Activated B cell treated with CpG ODN at 0.5 μM for 24 hours (primary cell): ENCODE measurements at regions not wholly inside any gene's neighbourhood (a gene's known extent, or its start where the extent isn't known, plus 50 kb on each side); places are given as distances from the start of the nearest gene placed in this dataset.

ENCODE experiments used
- ATAC-seq: fragments of 200-7000 bp; cut with Tn5 transposase; one replicate; pipeline ENCODE4 v1.10.0; 2021; ENCODE audit warnings: low read depth, mild to moderate bottlenecking, moderate library complexity
- CTCF ChIA-PET: fragments of 350-600 bp; sonication (Branson Sonifier 250); formaldehyde crosslinking; loops from one replicate; lab custom pipeline; 2021; ENCODE audit warnings: antibody characterized with exemption; lab: Charles Lee
- POLR2A ChIA-PET: fragments of 350-600 bp; sonication (Branson Sonifier 250); formaldehyde crosslinking; loops from one replicate; lab custom pipeline; 2021; ENCODE audit warnings: antibody characterized with exemption; lab: Charles Lee
- DNase-seq: peaks from one replicate; pipeline ENCODE4 v3.0.0; 2022
- H3K27ac Mint-ChIP-seq: one replicate; pipeline ENCODE4 v1.8.0; 2020; ENCODE audit warnings: mixed read lengths
- H3K27me3 Mint-ChIP-seq: one replicate; pipeline ENCODE4 v1.8.0; 2021; ENCODE audit warnings: mixed read lengths
- H3K36me3 Mint-ChIP-seq: one replicate; pipeline ENCODE4 v1.8.0; 2021; ENCODE audit warnings: low read depth, mixed read lengths
- H3K4me1 Mint-ChIP-seq: one replicate; pipeline ENCODE4 v1.8.0; 2021; ENCODE audit warnings: mixed read lengths
- H3K4me3 Mint-ChIP-seq: one replicate; pipeline ENCODE4 v1.8.0; 2020; ENCODE audit warnings: mild to moderate bottlenecking, mixed read lengths
- H3K9me3 Mint-ChIP-seq: one replicate; pipeline ENCODE4 v1.8.0; 2020; ENCODE audit warnings: mixed read lengths
- CTCF ChIP-seq: fragments of 200-600 bp; IDR thresholded peaks from one replicate; pipeline ENCODE4 v1.8.0; 2022; ENCODE audit warnings: antibody characterized with exemption, mild to moderate bottlenecking
- intact Hi-C: fragments of 100-400 bp; cut with micrococcal nuclease; formaldehyde crosslinking; loops from one replicate; pipeline ENCODE4 v1.15.1; 2024

DNA sequence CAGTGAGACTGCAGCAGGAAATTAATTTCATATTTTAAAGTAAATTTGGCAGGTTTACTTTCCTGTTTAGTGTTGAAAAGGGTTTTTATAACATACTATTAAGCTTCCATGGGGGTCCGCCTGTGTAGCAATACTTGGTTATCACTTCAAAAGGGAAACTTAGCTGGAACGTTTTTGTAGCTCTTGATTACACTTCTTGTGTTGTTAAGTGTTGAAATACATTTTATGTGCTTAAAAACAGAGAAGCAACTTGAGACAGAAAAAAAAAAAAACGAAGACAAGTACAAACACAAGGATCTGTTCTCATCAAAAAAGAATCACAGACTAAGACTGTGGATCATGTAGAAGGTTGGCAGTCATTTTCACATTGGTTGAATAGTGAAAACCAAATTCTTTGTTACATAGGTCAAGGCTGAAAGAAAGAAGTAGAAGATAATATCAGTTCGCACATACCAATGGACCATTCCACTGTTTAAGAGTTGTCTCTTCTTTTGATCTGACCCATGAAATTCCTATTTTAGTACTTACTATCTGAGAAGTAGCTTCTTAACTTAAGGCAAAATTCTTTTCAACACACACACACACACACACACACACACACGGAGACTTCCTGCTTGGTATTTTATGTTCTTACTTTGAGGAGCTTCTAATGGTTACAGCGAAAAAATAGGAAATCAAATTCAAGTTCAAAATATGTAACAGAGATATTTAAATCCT lies 113.9 kb upstream of the SLC35B3 start:
- Mint-ChIP-seq H3K36me3 (no peaks in the 10 kb centered on the region), H3K4me1 (no peaks in the 10 kb centered on the region), H3K9me3 (no peaks in the 10 kb centered on the region), H3K27ac (no peak overlapping the region), H3K27me3 (peaks cover 2% of the 10 kb centered on the region), H3K4me3 (no peak overlapping the region)
- POLR2A ChIA-PET: no interaction called here
- CTCF ChIA-PET: no interaction called here
- intact Hi-C loops: no loop called here
- no peak for DNase-seq
- no peak for TF ChIP-seq CTCF
- no peak for ATAC-seq

- POLR2A ChIA-PET: no interaction called here
- intact Hi-C loops: no loop called here
- peaks cover under 1% of the 10 kb centered on the region for H3K27me3 Mint-ChIP-seq
- ATAC-seq (no peak), DNase-seq (no peak)
- CTCF ChIA-PET: no interaction called here
- H3K36me3 Mint-ChIP-seq: no peaks in the 10 kb centered on the region
- H3K9me3 Mint-ChIP-seq: peaks cover 2% of the 10 kb centered on the region
- no peaks in the 10 kb centered on the region for H3K4me1 Mint-ChIP-seq
- H3K4me3 Mint-ChIP-seq: no peak overlapping the region
- no peak overlapping the region for H3K27ac Mint-ChIP-seq
- TF ChIP-seq CTCF: no peak
Observed at GRCh38 chr6:8546496-8546895, 111.2 kb upstream of the SLC35B3 start.

- POLR2A ChIA-PET: interaction anchor here (0.5 kb wide), 1 partner anchor 945 kb away, joined by 7 read pairs; no protein-coding TSS in a partner anchor
- TF ChIP-seq CTCF: no peak
- Mint-ChIP-seq H3K27ac (no peak overlapping the region), H3K36me3 (no peaks in the 10 kb centered on the region), H3K4me1 (no peaks in the 10 kb centered on the region), H3K27me3 (no peaks in the 10 kb centered on the region), H3K9me3 (peaks cover 8% of the 10 kb centered on the region), H3K4me3 (no peak overlapping the region)
- DNase-seq: no peak
- CTCF ChIA-PET: no interaction called here
- intact Hi-C loops: no loop called here
- ATAC-seq: no peak
Observed at GRCh38 chr6:8545336-8545735, 110.0 kb upstream of the SLC35B3 start.

DNA sequence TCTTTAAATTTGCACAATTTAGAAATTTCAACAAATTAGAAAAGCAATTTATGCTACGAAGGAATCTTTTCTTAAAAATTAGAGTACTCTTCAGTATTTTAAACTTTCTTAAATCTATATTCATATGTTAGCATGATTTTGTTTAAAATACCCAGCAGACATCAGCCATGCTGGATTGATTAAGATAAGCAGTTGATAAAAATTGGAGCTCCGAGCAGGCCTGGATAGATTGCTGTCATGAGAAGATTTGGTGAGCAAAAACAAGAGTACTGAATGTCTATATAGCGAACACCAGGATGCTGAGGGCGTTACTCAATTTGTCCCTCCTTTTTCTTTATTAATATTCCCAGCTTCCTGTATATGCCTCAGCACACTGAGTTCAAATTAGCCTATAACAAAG lies 108.4 kb upstream of the SLC35B3 start:
- no peak for TF ChIP-seq CTCF
- H3K27ac Mint-ChIP-seq: no peak overlapping the region
- no peak for DNase-seq
- H3K36me3 Mint-ChIP-seq: no peaks in the 10 kb centered on the region
- H3K9me3 Mint-ChIP-seq: peaks cover 20% of the 10 kb centered on the region
- intact Hi-C loops: no loop called here
- no peaks in the 10 kb centered on the region for H3K4me1 Mint-ChIP-seq
- no peak for ATAC-seq
- POLR2A ChIA-PET: no interaction called here
- CTCF ChIA-PET: no interaction called here
- no peak overlapping the region for H3K4me3 Mint-ChIP-seq
- no peaks in the 10 kb centered on the region for H3K27me3 Mint-ChIP-seq

- ATAC-seq (no peak), DNase-seq (no peak)
- Mint-ChIP-seq H3K9me3 (peaks cover 20% of the 10 kb centered on the region), H3K27ac (no peak overlapping the region), H3K36me3 (no peaks in the 10 kb centered on the region), H3K27me3 (no peaks in the 10 kb centered on the region), H3K4me3 (no peak overlapping the region), H3K4me1 (no peaks in the 10 kb centered on the region)
- CTCF ChIA-PET: no interaction called here
- POLR2A ChIA-PET: no interaction called here
- intact Hi-C loops: loop anchor here (2.0 kb wide), 1 partner anchor 349 kb away; no protein-coding TSS in a partner anchor
- no peak for TF ChIP-seq CTCF
Observed at GRCh38 chr6:8539453-8539852, 104.1 kb upstream of the SLC35B3 start.
